Gastroesophageal sphincter (tissue), 3 donors: ENCODE measurements at regions not wholly inside any gene's neighbourhood (a gene's known extent, or its start where the extent isn't known, plus 50 kb on each side); places are given as distances from the start of the nearest gene placed in this dataset.

ENCODE experiments used
- CTCF ChIP-seq, 4 experiments: fragments of 200-600 bp in 2 of 4; fragments of 450-650 bp in 2 of 4; sonication (generic) in 1 of 4; IDR thresholded peaks; one replicate each; pipeline ENCODE4 v1.5.1; 2017 to 2019; ENCODE audit warnings: antibody characterized with exemption in 4 of 4, mild to moderate bottlenecking in 2 of 4, moderate library complexity in 2 of 4
- POLR2A ChIP-seq, 2 donors: fragments of 450-650 bp; IDR thresholded peaks; one replicate each; pipeline ENCODE4 v1.6.1; 2017; ENCODE audit warnings: antibody characterized with exemption in 2 of 2, mild to moderate bottlenecking in 2 of 2, moderate library complexity in 1 of 2

GRCh38 chr6:23754197-23754596 is 371.8 kb upstream of the NRSN1 start:
- no peak for TF ChIP-seq POLR2A (IDR thresholded peaks at IDR 0.05)
- TF ChIP-seq CTCF (IDR thresholded peaks at IDR 0.05) = peak in 2 of 4 experiments; percentile 16 to 21
